MM.1S (cell line): ENCODE measurements at regions not wholly inside any gene's neighbourhood (a gene's known extent, or its start where the extent isn't known, plus 50 kb on each side); places are given as distances from the start of the nearest gene placed in this dataset.

Experiments
- CTCF ChIP-seq: fragments of 300-600 bp; sonication (generic); IDR thresholded peaks from 2 replicates; pipeline ENCODE4 v1.5.1; 2016; ENCODE audit warnings: antibody characterized with exemption, low read length, mixed read lengths
- EZH2 ChIP-seq: fragments of 300-600 bp; sonication (generic); optimal IDR thresholded peaks from 2 replicates; pipeline ENCODE3; 2017; ENCODE audit warnings: low read depth, mild to moderate bottlenecking, antibody characterized with exemption, low read length, mixed read lengths
- EZH2phosphoT487 ChIP-seq: fragments of 300-600 bp; sonication (generic); IDR thresholded peaks from 2 replicates; pipeline ENCODE4 v1.6.1; 2018; ENCODE audit warnings: antibody characterized with exemption, low read length

DNA sequence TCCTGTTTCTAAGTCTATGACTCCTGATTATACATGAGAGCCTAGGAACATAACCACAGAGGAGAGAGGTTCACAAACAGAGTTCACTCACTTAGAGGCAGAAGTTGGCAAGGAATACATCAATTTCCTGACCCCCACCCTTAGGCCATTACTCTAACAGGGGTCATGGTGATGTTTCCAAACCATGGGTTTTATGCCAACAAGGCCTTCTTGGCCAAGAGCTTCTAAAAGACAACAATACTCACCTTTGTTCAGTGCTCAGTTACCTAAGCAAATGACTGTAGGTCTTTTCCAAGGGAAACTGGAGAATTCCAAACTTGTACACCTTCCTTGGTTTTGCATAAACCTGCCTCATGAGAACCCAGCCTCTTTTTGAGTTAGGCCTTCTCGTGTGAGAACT is 52.6 kb downstream of the ERICH4 start:
- TF ChIP-seq CTCF (no peak), EZH2 (no peak), EZH2phosphoT487 (no peak)
